Kidney (tissue), 13 donors: ENCODE measurements at regions not wholly inside any gene's neighbourhood (a gene's known extent, or its start where the extent isn't known, plus 50 kb on each side); places are given as distances from the start of the nearest gene placed in this dataset.

ENCODE experiments used
- DNase-seq, 5 donors: peaks; one replicate each; pipeline ENCODE4 v3.0.0-alpha.2; 2013 to 2020
- FAIRE-seq: peaks from 2 replicates; lab custom pipeline; 2012; peaks lifted over from hg19 to GRCh38; lab: Jason Lieb, UNC
- H3K27ac ChIP-seq, 2 donors: one replicate each; pipeline ENCODE4 v1.7.0; 2013; ENCODE audit warnings: low read depth in 2 of 2, low read length in 2 of 2, inconsistent platforms in 1 of 2
- H3K27me3 ChIP-seq: one replicate; pipeline ENCODE4 v1.7.1; 2013; ENCODE audit warnings: low read length, inconsistent platforms; ENCODE audit not compliant: control insufficient read depth, insufficient read depth
- H3K36me3 ChIP-seq, 3 donors: one replicate each; pipeline versions ENCODE4 v1.7.0 to v1.7.1; 2013; ENCODE audit warnings: low read length in 3 of 3, control low read depth in 1 of 3, inconsistent platforms in 1 of 3; ENCODE audit not compliant: insufficient read depth in 3 of 3, control insufficient read depth in 2 of 3
- H3K4me1 ChIP-seq, 3 donors: one replicate each; pipeline versions ENCODE4 v1.7.0 to v1.7.1; 2013; ENCODE audit warnings: low read length in 3 of 3, inconsistent platforms in 1 of 3, low read depth in 1 of 3; ENCODE audit not compliant: control insufficient read depth in 2 of 3, insufficient read depth in 2 of 3
- H3K4me3 ChIP-seq, 3 donors: one replicate each; pipeline versions ENCODE4 v1.7.0 to v1.8.1; 2013; ENCODE audit warnings: low read length in 3 of 3, control low read depth in 1 of 3, inconsistent platforms in 1 of 3
- H3K9ac ChIP-seq, 3 donors: one replicate each; pipeline versions ENCODE4 v1.7.0 to v1.7.1; 2013; ENCODE audit warnings: low read length in 3 of 3, control low read depth in 1 of 3, inconsistent platforms in 1 of 3
- H3K9me3 ChIP-seq, 3 donors: one replicate each; pipeline versions ENCODE4 v1.7.0 to v1.7.1; 2013; ENCODE audit warnings: low read length in 3 of 3, control low read depth in 1 of 3, inconsistent platforms in 1 of 3; ENCODE audit not compliant: control insufficient read depth in 2 of 3, insufficient read depth in 1 of 3
- intact Hi-C: fragments of 100-400 bp; cut with DNase I; formaldehyde crosslinking; loops from one replicate; pipeline ENCODE4 v1.11.1; 2022
- TF ChIP-seq, protein P1 (sequence below): IDR thresholded peaks from 3 replicates; pipeline ENCODE4 v1.5.1; 2012; ENCODE audit warnings: mild to moderate bottlenecking, moderate library complexity, borderline replicate concordance; ENCODE audit not compliant: insufficient read depth; ENCODE audit errors: extremely low read depth
- donor health status: control.
- donor health status: control.
- donor health status: control.
- donor health status: control.
- donor health status: control.
- donor health status: DM: yes; HTN: yes; CAD: no.
- donor health status: Normal renal cell carcinoma (clear cell type).

DNA sequence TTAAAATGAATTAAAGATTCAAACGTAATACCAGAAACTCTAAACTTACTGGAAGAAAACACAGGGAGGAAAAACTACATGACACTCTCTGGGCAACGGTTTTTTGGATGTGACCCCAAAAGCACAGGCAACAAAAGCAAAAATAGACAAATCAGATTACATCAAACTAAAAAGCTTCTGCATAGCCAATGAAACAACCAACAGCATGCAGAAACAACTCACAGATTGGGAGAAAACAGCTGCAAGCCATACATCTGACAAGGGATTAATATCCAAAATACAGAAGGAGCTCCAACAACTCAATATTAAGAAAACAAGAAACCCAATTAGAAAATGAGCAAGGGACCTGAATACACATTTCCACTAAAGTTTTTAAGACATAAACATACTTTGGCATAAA is 69.2 kb upstream of the ALOX12 start:
- Histone ChIP-seq H3K9ac (no peak overlapping the region), H3K36me3 (no peaks in the 10 kb centered on the region), H3K4me3 (no peak overlapping the region), H3K4me1 (no peaks in the 10 kb centered on the region), H3K9me3 (no peaks in the 10 kb centered on the region), H3K27me3 (no peaks in the 10 kb centered on the region), H3K27ac (no peak overlapping the region)
- TF ChIP-seq, protein P1, sequence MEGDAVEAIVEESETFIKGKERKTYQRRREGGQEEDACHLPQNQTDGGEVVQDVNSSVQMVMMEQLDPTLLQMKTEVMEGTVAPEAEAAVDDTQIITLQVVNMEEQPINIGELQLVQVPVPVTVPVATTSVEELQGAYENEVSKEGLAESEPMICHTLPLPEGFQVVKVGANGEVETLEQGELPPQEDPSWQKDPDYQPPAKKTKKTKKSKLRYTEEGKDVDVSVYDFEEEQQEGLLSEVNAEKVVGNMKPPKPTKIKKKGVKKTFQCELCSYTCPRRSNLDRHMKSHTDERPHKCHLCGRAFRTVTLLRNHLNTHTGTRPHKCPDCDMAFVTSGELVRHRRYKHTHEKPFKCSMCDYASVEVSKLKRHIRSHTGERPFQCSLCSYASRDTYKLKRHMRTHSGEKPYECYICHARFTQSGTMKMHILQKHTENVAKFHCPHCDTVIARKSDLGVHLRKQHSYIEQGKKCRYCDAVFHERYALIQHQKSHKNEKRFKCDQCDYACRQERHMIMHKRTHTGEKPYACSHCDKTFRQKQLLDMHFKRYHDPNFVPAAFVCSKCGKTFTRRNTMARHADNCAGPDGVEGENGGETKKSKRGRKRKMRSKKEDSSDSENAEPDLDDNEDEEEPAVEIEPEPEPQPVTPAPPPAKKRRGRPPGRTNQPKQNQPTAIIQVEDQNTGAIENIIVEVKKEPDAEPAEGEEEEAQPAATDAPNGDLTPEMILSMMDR: no peak
- intact Hi-C loops: no loop called here
- DNase-seq (no peak), FAIRE-seq (no peak)

DNA sequence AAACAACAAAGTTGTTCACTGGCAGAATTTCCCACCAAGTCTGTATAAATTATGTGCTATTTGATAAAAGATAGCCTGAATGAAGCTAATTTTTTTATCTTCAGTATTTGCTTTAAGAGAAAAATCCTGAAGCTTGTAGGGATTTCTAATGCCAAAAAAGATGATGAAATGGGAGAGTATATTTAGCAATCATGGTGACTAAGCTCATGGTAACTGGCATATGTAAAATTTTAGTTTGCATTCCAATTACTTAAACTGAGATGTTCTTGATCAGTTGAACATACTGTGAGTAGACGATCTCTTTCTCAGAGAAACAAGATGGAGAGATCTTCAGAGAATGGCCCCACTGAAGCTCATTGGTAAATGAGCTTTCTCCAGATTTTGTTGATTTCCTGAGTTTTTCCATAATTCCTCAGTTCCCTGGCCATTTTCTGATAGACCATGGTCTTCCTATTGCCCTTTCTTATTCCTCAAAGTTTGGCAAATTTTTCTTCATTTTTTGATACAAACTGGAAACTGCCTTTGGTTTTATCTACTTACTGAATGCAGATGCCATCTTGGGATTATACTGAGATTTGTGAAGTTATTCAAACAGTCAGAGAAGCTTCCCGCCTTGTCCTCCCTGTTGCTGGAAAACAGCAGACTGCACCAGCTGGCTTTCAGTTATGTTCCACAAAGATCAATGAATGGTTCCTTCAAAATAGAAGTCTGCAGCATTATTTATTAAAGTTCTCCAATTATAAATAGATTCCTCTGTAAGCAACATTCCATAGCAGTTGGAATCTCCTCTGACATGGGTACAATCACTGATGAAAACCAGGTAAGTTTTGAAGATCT is 68.3 kb upstream of the ALOX12 start:
- Histone ChIP-seq H3K27me3 (no peaks in the 10 kb centered on the region), H3K36me3 (no peaks in the 10 kb centered on the region), H3K4me1 (no peaks in the 10 kb centered on the region), H3K4me3 (no peak overlapping the region), H3K27ac (no peak overlapping the region), H3K9me3 (no peaks in the 10 kb centered on the region), H3K9ac (no peak overlapping the region)
- TF ChIP-seq, protein P1: no peak
- FAIRE-seq (no peak), DNase-seq (no peak)
- intact Hi-C loops: no loop called here

DNA sequence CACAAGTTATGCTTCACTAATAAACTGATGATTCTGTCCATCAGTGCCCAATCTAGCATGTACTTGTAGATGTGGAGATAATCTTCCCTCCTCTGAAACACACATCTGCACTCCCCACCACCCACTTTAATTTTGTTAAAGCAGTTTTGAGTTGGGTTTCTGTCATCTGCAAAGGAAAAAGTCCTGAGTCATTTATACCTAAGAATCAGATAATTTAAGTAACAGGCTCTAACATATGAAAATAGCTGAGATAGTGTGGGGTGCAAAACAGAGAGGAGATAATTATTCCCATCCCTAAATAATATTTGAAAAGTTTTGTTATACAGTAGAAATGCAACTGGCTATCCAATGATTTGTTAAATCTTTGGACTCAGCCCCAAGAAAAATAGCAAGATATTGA is 67.7 kb upstream of the ALOX12 start:
- Histone ChIP-seq H3K4me3 (no peak overlapping the region), H3K36me3 (no peaks in the 10 kb centered on the region), H3K4me1 (no peaks in the 10 kb centered on the region), H3K27me3 (no peaks in the 10 kb centered on the region), H3K27ac (no peak overlapping the region), H3K9me3 (no peaks in the 10 kb centered on the region), H3K9ac (no peak overlapping the region)
- TF ChIP-seq, protein P1: no peak
- intact Hi-C loops: no loop called here
- DNase-seq (no peak), FAIRE-seq (no peak)
